ENCODE measurements at regions not wholly inside any gene's neighbourhood (a gene's known extent, or its start where the extent isn't known, plus 50 kb on each side); places are given as distances from the start of the nearest gene placed in this dataset.

- TF ChIP-seq ZNF569 (CRISPR knock-in tag; IDR thresholded peaks at IDR 0.05; ENCODE audit: borderline replicate concordance) (peak; percentile 94; the same call in 1 of the 2 replicates), ARID2 (CRISPR knock-in tag; IDR thresholded peaks at IDR 0.05; ENCODE audit: borderline replicate concordance) (peak; percentile 92), ATF4 (CRISPR knock-in tag; IDR thresholded peaks at IDR 0.05) (peak in 1 of 2 experiments; percentile 84; a peak in 2 of 4 replicates), ZNF484 (CRISPR knock-in tag; IDR thresholded peaks at IDR 0.05; ENCODE audit: borderline replicate concordance, low read depth) (no peak), TFAP4 (IDR thresholded peaks at IDR 0.05; ENCODE audit: borderline replicate concordance, low read depth) (peak; percentile 93), ISL2 (CRISPR knock-in tag; IDR thresholded peaks at IDR 0.05) (peak; percentile 86), ELF1 (CRISPR knock-in tag; IDR thresholded peaks at IDR 0.05) (0 out of 2 replicates have a peak, but pooled peaks have one; percentile 17), RBAK (CRISPR knock-in tag; IDR thresholded peaks at IDR 0.05) (0 out of 2 replicates have a peak, but pooled peaks have one; percentile 68), AFF4 (CRISPR knock-in tag; IDR thresholded peaks at IDR 0.05) (no peak; the same call in 1 of the 2 replicates), ZNF782 (CRISPR knock-in tag; IDR thresholded peaks at IDR 0.05; ENCODE audit: borderline replicate concordance) (no peak; the same call in 1 of the 2 replicates), ZNF235 (CRISPR knock-in tag; IDR thresholded peaks at IDR 0.05; ENCODE audit: borderline replicate concordance) (no peak), MLX (CRISPR knock-in tag; IDR thresholded peaks at IDR 0.05) (peak; percentile 85), NCOA5 (CRISPR knock-in tag; IDR thresholded peaks at IDR 0.05) (no peak), CBX2 (IDR thresholded peaks at IDR 0.05; ENCODE audit: low read depth, low read length) (no peak), CBX2 (CRISPR knock-in tag; IDR thresholded peaks at IDR 0.05; ENCODE audit: low read depth) (peak; percentile 63; the same call in 1 of the 2 replicates), DNMT1 (CRISPR knock-in tag; IDR thresholded peaks at IDR 0.05) (peak; percentile 15), SMAD9 (CRISPR knock-in tag; IDR thresholded peaks at IDR 0.05) (0 out of 2 replicates have a peak, but pooled peaks have one; percentile 53), RARA (CRISPR knock-in tag; IDR thresholded peaks at IDR 0.05) (peak; percentile 100), RELA (CRISPR knock-in tag; IDR thresholded peaks at IDR 0.05) (no peak), ZNF362 (CRISPR knock-in tag; IDR thresholded peaks at IDR 0.05; ENCODE audit: borderline replicate concordance) (no peak), PHF5A (CRISPR knock-in tag; IDR thresholded peaks at IDR 0.05; ENCODE audit: low read depth, unreplicated experiment) (peak; percentile 55), MTF1 (CRISPR knock-in tag; IDR thresholded peaks at IDR 0.05) (no peak)
Observed at GRCh38 chr6:43990627-43991619, 136.3 kb downstream of the MRPL14 start (continued).
